WTC11 (cell line): ENCODE measurements at regions not wholly inside any gene's neighbourhood (a gene's known extent, or its start where the extent isn't known, plus 50 kb on each side); places are given as distances from the start of the nearest gene placed in this dataset.

ENCODE experiments used
- ATAC-seq: fragments of 200-7000 bp; cut with Tn5 transposase; 2 replicates; pipeline ENCODE4 v1.10.0; 2021; ENCODE audit warnings: mild to moderate bottlenecking, moderate library complexity
- CTCF ChIA-PET: fragments of 300-600 bp; sonication (Branson Sonifier 250); formaldehyde crosslinking; loops from one replicate; lab custom pipeline; 2021; ENCODE audit warnings: antibody characterized with exemption; lab: Charles Lee
- POLR2A ChIA-PET: fragments of 350-600 bp; sonication (Branson Sonifier 250); formaldehyde crosslinking; loops from one replicate; lab custom pipeline; 2021; ENCODE audit warnings: antibody characterized with exemption; lab: Charles Lee
- DNase-seq: peaks from one replicate; pipeline ENCODE4 v3.0.0; 2021; ENCODE audit warnings: low spot score
- H3K27ac Mint-ChIP-seq: 2 replicates; pipeline ENCODE4 v1.8.0; 2021; ENCODE audit warnings: mixed read lengths
- H3K27me3 Mint-ChIP-seq: 2 replicates; pipeline ENCODE4 v1.8.0; 2021; ENCODE audit warnings: low read depth, mild to moderate bottlenecking, moderate library complexity, mixed read lengths
- H3K36me3 Mint-ChIP-seq: 2 replicates; pipeline ENCODE4 v1.8.0; 2021; ENCODE audit warnings: mixed read lengths
- H3K4me1 Mint-ChIP-seq: 2 replicates; pipeline ENCODE4 v1.8.0; 2022; ENCODE audit warnings: mixed read lengths
- H3K4me3 Mint-ChIP-seq: 2 replicates; pipeline ENCODE4 v1.8.0; 2021; ENCODE audit warnings: mild to moderate bottlenecking, moderate library complexity, mixed read lengths
- H3K9me3 Mint-ChIP-seq: 2 replicates; pipeline ENCODE4 v1.8.0; 2021; ENCODE audit warnings: mixed read lengths
- ARID4B ChIP-seq: sonication (generic); formaldehyde crosslinking; IDR thresholded peaks from 2 replicates; pipeline ENCODE4 v1.8.0; 2023; ENCODE audit warnings: missing genetic modification reagents, mild to moderate bottlenecking, borderline replicate concordance
- ATF3 ChIP-seq: sonication (generic); formaldehyde crosslinking; conservative IDR thresholded peaks from 2 replicates; pipeline ENCODE4 v1.8.1; 2022; ENCODE audit warnings: mild to moderate bottlenecking, missing genetic modification reagents
- E2F5 ChIP-seq: sonication (generic); formaldehyde crosslinking; IDR thresholded peaks from 2 replicates; pipeline ENCODE4 v1.8.1; 2022; ENCODE audit warnings: mild to moderate bottlenecking, moderate library complexity, missing genetic modification reagents
- FOXP1 ChIP-seq: sonication (generic); formaldehyde crosslinking; IDR thresholded peaks from 2 replicates; pipeline ENCODE4 v1.8.0; 2022; ENCODE audit warnings: missing genetic modification reagents, mild to moderate bottlenecking, moderate library complexity, borderline replicate concordance
- FOXP4 ChIP-seq: sonication (generic); formaldehyde crosslinking; IDR thresholded peaks from 2 replicates; pipeline ENCODE4 v1.8.0; 2022; ENCODE audit warnings: mild to moderate bottlenecking, missing genetic modification reagents
- HMGA2 ChIP-seq: fragments of 250-450 bp; sonication (Bioruptor Pico); IDR thresholded peaks from 2 replicates; pipeline ENCODE4 v1.4.0; 2021; ENCODE audit warnings: mild to moderate bottlenecking, moderate library complexity
- JUN ChIP-seq: sonication (generic); formaldehyde crosslinking; IDR thresholded peaks from 2 replicates; pipeline ENCODE4 v1.8.0; 2023; ENCODE audit warnings: mild to moderate bottlenecking, missing genetic modification reagents
- MXD4 ChIP-seq: fragments of 250-450 bp; sonication (Bioruptor Pico); IDR thresholded peaks from 2 replicates; pipeline ENCODE4 v1.8.0; 2021; ENCODE audit warnings: mild to moderate bottlenecking, moderate library complexity, borderline replicate concordance
- MYBL2 ChIP-seq: sonication (generic); formaldehyde crosslinking; IDR thresholded peaks from 2 replicates; pipeline ENCODE4 v1.8.1; 2023; ENCODE audit warnings: mild to moderate bottlenecking, moderate library complexity, missing genetic modification reagents
- NR3C1 ChIP-seq: sonication (generic); formaldehyde crosslinking; conservative IDR thresholded peaks from 2 replicates; pipeline ENCODE4 v1.8.1; 2023; ENCODE audit warnings: low read depth, mild to moderate bottlenecking, missing genetic modification reagents
- RELA ChIP-seq: sonication (generic); formaldehyde crosslinking; IDR thresholded peaks from 2 replicates; pipeline ENCODE4 v1.8.1; 2022; ENCODE audit warnings: missing genetic modification reagents, mild to moderate bottlenecking, borderline replicate concordance
- RORB ChIP-seq: fragments of 250-450 bp; sonication (Bioruptor Pico); IDR thresholded peaks from 2 replicates; pipeline ENCODE4 v1.9.0; 2021; ENCODE audit warnings: mild to moderate bottlenecking
- SMAD3 ChIP-seq: sonication (generic); formaldehyde crosslinking; IDR thresholded peaks from 2 replicates; pipeline ENCODE4 v1.8.0; 2022; ENCODE audit warnings: missing genetic modification reagents, mild to moderate bottlenecking, borderline replicate concordance
- SP1 ChIP-seq: sonication (generic); formaldehyde crosslinking; conservative IDR thresholded peaks from 2 replicates; pipeline ENCODE4 v1.8.1; 2022; ENCODE audit warnings: missing genetic modification reagents
- STAT6 ChIP-seq: sonication (generic); formaldehyde crosslinking; conservative IDR thresholded peaks from 2 replicates; pipeline ENCODE4 v1.8.1; 2023; ENCODE audit warnings: mild to moderate bottlenecking, low read depth, missing genetic modification reagents, moderate library complexity
- TCF7 ChIP-seq: sonication (generic); formaldehyde crosslinking; IDR thresholded peaks from 2 replicates; pipeline ENCODE4 v1.8.0; 2022; ENCODE audit warnings: mild to moderate bottlenecking, low read depth, missing genetic modification reagents, moderate library complexity
- TEAD1 ChIP-seq: sonication (generic); formaldehyde crosslinking; IDR thresholded peaks from 2 replicates; pipeline ENCODE4 v1.8.0; 2022; ENCODE audit warnings: mild to moderate bottlenecking, missing genetic modification reagents
- TP53 ChIP-seq: sonication (generic); formaldehyde crosslinking; IDR thresholded peaks from 2 replicates; pipeline ENCODE4 v1.8.1; 2023; ENCODE audit warnings: mild to moderate bottlenecking, missing genetic modification reagents
- USF1 ChIP-seq: sonication (generic); formaldehyde crosslinking; IDR thresholded peaks from 2 replicates; pipeline ENCODE4 v1.8.0; 2022; ENCODE audit warnings: mild to moderate bottlenecking, missing genetic modification reagents
- ZNF396 ChIP-seq: fragments of 250-450 bp; sonication (Bioruptor Pico); IDR thresholded peaks from 2 replicates; pipeline ENCODE4 v1.8.0; 2021; ENCODE audit warnings: mild to moderate bottlenecking, moderate library complexity, borderline replicate concordance

GRCh38 chr7:25575634-25576033 is 347.3 kb upstream of the NPVF start (continued):
- TF ChIP-seq E2F5 (no peak), USF1 (CRISPR knock-in tag) (no peak)

GRCh38 chr7:25578991-25579777 is 350.9 kb upstream of the NPVF start:
- Mint-ChIP-seq H3K27me3 (peaks cover 61% of the 10 kb centered on the region), H3K27ac (no peak overlapping the region), H3K4me1 (peaks cover 4% of the 10 kb centered on the region), H3K36me3 (no peaks in the 10 kb centered on the region), H3K9me3 (no peaks in the 10 kb centered on the region), H3K4me3 (no peak overlapping the region)
- TF ChIP-seq NR3C1 (no peak), FOXP4 (CRISPR knock-in tag) (no peak), MYBL2 (CRISPR knock-in tag) (no peak), FOXP1 (CRISPR knock-in tag) (no peak), ZNF396 (no peak), JUN (CRISPR knock-in tag) (no peak), TP53 (no peak)
- CTCF ChIA-PET, result interaction anchor here (0.9 to 1.4 kb wide), 3 partner anchors 10 to 275 kb away, joined by 6 to 9 read pairs (median 7); no protein-coding TSS in a partner anchor
- POLR2A ChIA-PET, result no interaction called here
- DNase-seq (no peak), ATAC-seq (no peak)

- peaks cover 55% of the 10 kb centered on the region for H3K27me3 Mint-ChIP-seq
- H3K27ac Mint-ChIP-seq, result no peak overlapping the region
- peaks cover 10% of the 10 kb centered on the region for H3K4me1 Mint-ChIP-seq
- no peaks in the 10 kb centered on the region for H3K9me3 Mint-ChIP-seq
- no peaks in the 10 kb centered on the region for H3K36me3 Mint-ChIP-seq
- ATAC-seq, result no peak
- CTCF ChIA-PET, result interaction anchor here (0.9 to 1.4 kb wide), 3 partner anchors 11 to 275 kb away, joined by 6 to 9 read pairs (median 7); no protein-coding TSS in a partner anchor
- no peak overlapping the region for H3K4me3 Mint-ChIP-seq
- no peak for DNase-seq
- POLR2A ChIA-PET, result no interaction called here
- no peak for TF ChIP-seq ARID4B
- no peak for TF ChIP-seq TEAD1 (CRISPR knock-in tag)
- no peak for TF ChIP-seq SP1 (CRISPR knock-in tag)
- TF ChIP-seq MYBL2 (CRISPR knock-in tag), result no peak
- no peak for TF ChIP-seq RELA (CRISPR knock-in tag)
- TF ChIP-seq ATF3 (CRISPR knock-in tag), result no peak
- TF ChIP-seq FOXP1 (CRISPR knock-in tag), result no peak
- no peak for TF ChIP-seq RORB (CRISPR knock-in tag)
- no peak for TF ChIP-seq SMAD3
- TF ChIP-seq FOXP4 (CRISPR knock-in tag), result no peak
- no peak for TF ChIP-seq HMGA2 (CRISPR knock-in tag)
- TF ChIP-seq STAT6, result no peak
- TF ChIP-seq TCF7 (CRISPR knock-in tag), result no peak
- TF ChIP-seq MXD4 (CRISPR knock-in tag), result no peak
Observed at GRCh38 chr7:25579778-25580075, 351.4 kb upstream of the NPVF start.
